ENCODE measurements at regions not wholly inside any gene's neighbourhood (a gene's known extent, or its start where the extent isn't known, plus 50 kb on each side); places are given as distances from the start of the nearest gene placed in this dataset.

- no peak for TF ChIP-seq POLR2A (IDR thresholded peaks at IDR 0.05)
- TF ChIP-seq CTCF (IDR thresholded peaks at IDR 0.05 in 4 of 5, conservative IDR thresholded peaks at IDR 0.05 in 1 of 5), result no peak
These were observed 361.2 kb downstream of the PCDH7 start for GRCh38 chr4:31081366-31081765.
